Iris pigment epithelial cell (primary cell): ENCODE measurements at regions not wholly inside any gene's neighbourhood (a gene's known extent, or its start where the extent isn't known, plus 50 kb on each side); places are given as distances from the start of the nearest gene placed in this dataset.

Experiments
- DNase-seq: peaks from one replicate; pipeline ENCODE4 v3.0.0-alpha.2; 2011; ENCODE audit warnings: low read depth

GRCh38 chr6:168773788-168774187 lies 332.8 kb downstream of the SMOC2 start:
- no peak for DNase-seq

- no peak for DNase-seq
These were observed 324.8 kb downstream of the SMOC2 start for GRCh38 chr6:168765752-168766151.

- DNase-seq: no peak
These were observed 315.1 kb downstream of the SMOC2 start for GRCh38 chr6:168756009-168756634.

GRCh38 chr6:168746643-168747042 lies 305.7 kb downstream of the SMOC2 start:
- no peak for DNase-seq

- DNase-seq: no peak
These were observed 305.0 kb downstream of the SMOC2 start for GRCh38 chr6:168746013-168746412.

- no peak for DNase-seq
These were observed 303.9 kb downstream of the SMOC2 start for GRCh38 chr6:168744861-168745260.

- no peak for DNase-seq
These were observed 301.2 kb downstream of the SMOC2 start for GRCh38 chr6:168741942-168742782.

- no peak for DNase-seq
These were observed 300.3 kb downstream of the SMOC2 start for GRCh38 chr6:168741305-168741704.

GRCh38 chr6:168739381-168739780 lies 298.4 kb downstream of the SMOC2 start:
- no peak for DNase-seq

GRCh38 chr6:168737481-168737880 lies 296.5 kb downstream of the SMOC2 start:
- DNase-seq: no peak

GRCh38 chr6:168737014-168737413 lies 296.0 kb downstream of the SMOC2 start:
- DNase-seq: no peak

GRCh38 chr6:168736039-168736438 lies 295.1 kb downstream of the SMOC2 start:
- no peak for DNase-seq

- DNase-seq: no peak
These were observed 294.4 kb downstream of the SMOC2 start for GRCh38 chr6:168735268-168735949.

- DNase-seq: no peak
These were observed 293.5 kb downstream of the SMOC2 start for GRCh38 chr6:168734523-168734922.

GRCh38 chr6:168732676-168733075 lies 291.7 kb downstream of the SMOC2 start:
- no peak for DNase-seq

- DNase-seq: no peak
These were observed 290.1 kb downstream of the SMOC2 start for GRCh38 chr6:168730931-168731716.

- DNase-seq: no peak
These were observed 287.1 kb downstream of the SMOC2 start for GRCh38 chr6:168728056-168728455.

GRCh38 chr6:168726312-168726856 lies 285.4 kb downstream of the SMOC2 start:
- DNase-seq: no peak

GRCh38 chr6:168725802-168726201 lies 284.8 kb downstream of the SMOC2 start:
- DNase-seq: no peak

GRCh38 chr6:168724669-168725570 lies 283.9 kb downstream of the SMOC2 start:
- no peak for DNase-seq

- no peak for DNase-seq
These were observed 283.0 kb downstream of the SMOC2 start for GRCh38 chr6:168724033-168724432.
